ENCODE measurements at regions not wholly inside any gene's neighbourhood (a gene's known extent, or its start where the extent isn't known, plus 50 kb on each side); places are given as distances from the start of the nearest gene placed in this dataset.

GRCh38 chr3:86152620-86153019 lies 838.3 kb downstream of the VGLL3 start:
- no peak for TF ChIP-seq CTCF (conservative IDR thresholded peaks at IDR 0.05; ENCODE audit: low read depth, low read length)
- DNase-seq (ENCODE audit: low read depth) = no peak
- no peak overlapping the region for H3K4me3 ChIP-seq (ENCODE audit: low read depth, low read length)

GRCh38 chr3:86149054-86149453 lies 841.9 kb downstream of the VGLL3 start:
- no peak for TF ChIP-seq CTCF (conservative IDR thresholded peaks at IDR 0.05; ENCODE audit: low read depth, low read length)
- H3K4me3 ChIP-seq (ENCODE audit: low read depth, low read length) = no peak overlapping the region
- no peak for DNase-seq (ENCODE audit: low read depth)

- DNase-seq (ENCODE audit: low read depth) = no peak
- H3K4me3 ChIP-seq (ENCODE audit: low read depth, low read length) = no peak overlapping the region
- TF ChIP-seq CTCF (conservative IDR thresholded peaks at IDR 0.05; ENCODE audit: low read depth, low read length) = no peak
Observed at GRCh38 chr3:86147119-86147518, 843.8 kb downstream of the VGLL3 start.

- H3K4me3 ChIP-seq (ENCODE audit: low read depth, low read length) = no peak overlapping the region
- TF ChIP-seq CTCF (conservative IDR thresholded peaks at IDR 0.05; ENCODE audit: low read depth, low read length) = no peak
- no peak for DNase-seq (ENCODE audit: low read depth)
Observed at GRCh38 chr3:86126552-86126951, 864.4 kb downstream of the VGLL3 start.

Data from choroid plexus epithelial cell (primary cell).